H1 (cell line): ENCODE measurements at regions not wholly inside any gene's neighbourhood (a gene's known extent, or its start where the extent isn't known, plus 50 kb on each side); places are given as distances from the start of the nearest gene placed in this dataset.

Experiments used
- CTCF ChIA-PET: fragments of 300-600 bp; sonication (Branson Sonifier 250); formaldehyde crosslinking; loops from one replicate; lab custom pipeline; 2021; ENCODE audit not compliant: partially characterized antibody; lab: Charles Lee
- POLR2A ChIA-PET: fragments of 300-600 bp; sonication (Branson Sonifier 250); formaldehyde crosslinking; loops from one replicate; lab custom pipeline; 2021; ENCODE audit warnings: inconsistent platforms; ENCODE audit not compliant: partially characterized antibody; lab: Charles Lee
- DNase-seq, 2 experiments: peaks; one replicate each; pipeline versions ENCODE4 v3.0.0 to v3.0.0-alpha.2; 2010 to 2022; ENCODE audit warnings: low spot score in 2 of 2, low read depth in 1 of 2, mixed read lengths in 1 of 2
- FAIRE-seq: peaks from 2 replicates; lab custom pipeline; 2011; peaks lifted over from hg19 to GRCh38; lab: Jason Lieb, UNC
- H2AFZ ChIP-seq: 2 replicates; pipeline ENCODE4 v1.8.1; 2012; ENCODE audit warnings: low read length, inconsistent platforms
- H2AK5ac ChIP-seq: 2 replicates; pipeline ENCODE4 v1.6.1; 2013; ENCODE audit warnings: low read depth, low read length
- H2BK120ac ChIP-seq: replicated peaks from 2 replicates; pipeline ENCODE3; 2013; ENCODE audit warnings: low read depth, low read length, inconsistent platforms
- H2BK12ac ChIP-seq: 2 replicates; pipeline ENCODE4 v1.6.1; 2013; ENCODE audit warnings: low read depth, low read length
- H2BK15ac ChIP-seq: 2 replicates; pipeline ENCODE4 v1.6.1; 2013; ENCODE audit warnings: low read length
- H2BK20ac ChIP-seq: 2 replicates; pipeline ENCODE4 v1.6.1; 2013; ENCODE audit warnings: low read length
- H2BK5ac ChIP-seq: 2 replicates; pipeline ENCODE4 v1.6.1; 2013; ENCODE audit warnings: low read depth, low read length
- H3K14ac ChIP-seq: 2 replicates; pipeline ENCODE4 v1.6.1; 2013; ENCODE audit warnings: inconsistent platforms; ENCODE audit not compliant: insufficient read length
- H3K18ac ChIP-seq: 2 replicates; pipeline ENCODE4 v1.6.1; 2013; ENCODE audit warnings: low read length; ENCODE audit errors: extremely low read depth
- H3K23ac ChIP-seq: 2 replicates; pipeline ENCODE4 v1.6.1; 2013; ENCODE audit warnings: inconsistent platforms; ENCODE audit not compliant: insufficient read length
- H3K23me2 ChIP-seq: 2 replicates; pipeline ENCODE4 v1.6.1; 2013; ENCODE audit warnings: low read depth, low read length
- H3K27ac ChIP-seq: 2 replicates; pipeline ENCODE4 v1.6.1; 2011; ENCODE audit warnings: low read depth, low read length, inconsistent platforms
- H3K27me3 ChIP-seq, 4 experiments: replicated peaks in 1 of 4; 1 replicate in 1 of 4; 2 replicates in 3 of 4; pipeline versions ENCODE4 v1.6.1 to v1.8.1; 2011 to 2013; ENCODE audit warnings: low read length in 3 of 4, mild to moderate bottlenecking in 3 of 4, inconsistent platforms in 2 of 4, mixed read lengths in 2 of 4, moderate library complexity in 1 of 4; ENCODE audit not compliant: control insufficient read depth in 3 of 4, insufficient read depth in 3 of 4; ENCODE audit errors: extremely low read depth in 1 of 4
- H3K36me3 ChIP-seq, 4 experiments: 2 replicates each; pipeline versions ENCODE4 v1.6.1 to v1.8.1; 2011 to 2013; ENCODE audit warnings: mild to moderate bottlenecking in 4 of 4, low read length in 3 of 4, moderate library complexity in 2 of 4, control low read depth in 1 of 4, inconsistent platforms in 1 of 4; ENCODE audit not compliant: insufficient read depth in 4 of 4, control insufficient read depth in 2 of 4
- H3K4ac ChIP-seq: replicated peaks from 2 replicates; pipeline ENCODE3; 2013; ENCODE audit warnings: low read length, low read depth, mixed read lengths, inconsistent platforms; ENCODE audit not compliant: insufficient read length
- H3K4me1 ChIP-seq, 4 experiments: replicated peaks in 1 of 4; 1 replicate in 1 of 4; 2 replicates in 3 of 4; pipeline versions ENCODE4 v1.6.1 to v1.8.1; 2011 to 2013; ENCODE audit warnings: low read length in 3 of 4, inconsistent platforms in 2 of 4, mixed read lengths in 1 of 4; ENCODE audit not compliant: insufficient read depth in 4 of 4, control insufficient read depth in 3 of 4
- H3K4me2 ChIP-seq, 2 experiments: 2 replicates each; pipeline versions ENCODE4 v1.6.1 to v1.8.1; 2011 to 2013; ENCODE audit warnings: low read depth in 2 of 2, low read length in 2 of 2, control low read depth in 1 of 2, inconsistent platforms in 1 of 2, mild to moderate bottlenecking in 1 of 2; ENCODE audit not compliant: insufficient read depth in 1 of 2
- H3K4me3 ChIP-seq, 4 experiments: fragments of 200-600, 300-600 bp in 1 of 4; sonication (generic), shearing (Covaris generic), sonication (Bioruptor Twin) in 1 of 4; 2 replicates each; pipeline versions ENCODE4 v1.5.1 to v1.8.1; 2011 to 2016; ENCODE audit warnings: low read length in 4 of 4, low read depth in 3 of 4, control low read depth in 2 of 4, inconsistent platforms in 2 of 4, mild to moderate bottlenecking in 2 of 4, mixed read lengths in 1 of 4, moderate library complexity in 1 of 4; ENCODE audit not compliant: insufficient read depth in 2 of 4; ENCODE audit errors: extremely low read depth in 1 of 4
- H3K56ac ChIP-seq: replicated peaks from 2 replicates; pipeline ENCODE3; 2013; ENCODE audit warnings: low read depth, mild to moderate bottlenecking, mixed read lengths, low read length, inconsistent platforms; ENCODE audit not compliant: insufficient read length
- H3K79me1 ChIP-seq: 2 replicates; pipeline ENCODE4 v1.6.1; 2013; ENCODE audit warnings: low read depth, low read length, control low read depth
- H3K79me2 ChIP-seq, 2 experiments: 2 replicates each; pipeline versions ENCODE4 v1.6.1 to v1.8.1; 2012 to 2013; ENCODE audit warnings: low read length in 2 of 2, mild to moderate bottlenecking in 2 of 2, inconsistent platforms in 1 of 2; ENCODE audit not compliant: insufficient read depth in 2 of 2, control insufficient read depth in 1 of 2
- H3K9ac ChIP-seq, 4 experiments: replicated peaks in 1 of 4; 1 replicate in 1 of 4; 2 replicates in 3 of 4; pipeline versions ENCODE4 v1.6.1 to v1.8.1; 2011 to 2013; ENCODE audit warnings: low read depth in 3 of 4, low read length in 3 of 4, control low read depth in 2 of 4, mild to moderate bottlenecking in 2 of 4, moderate library complexity in 2 of 4, inconsistent platforms in 1 of 4; ENCODE audit errors: extremely low read depth in 1 of 4
- H3K9me3 ChIP-seq, 2 experiments: 2 replicates each; pipeline versions ENCODE4 v1.6.1 to v1.8.1; 2012 to 2013; ENCODE audit warnings: mild to moderate bottlenecking in 2 of 2, moderate library complexity in 2 of 2, control low read depth in 1 of 2, inconsistent platforms in 1 of 2, low read depth in 1 of 2, low read length in 1 of 2, mixed read lengths in 1 of 2; ENCODE audit not compliant: insufficient read depth in 2 of 2
- H4K20me1 ChIP-seq, 2 experiments: replicated peaks in 1 of 2; 2 replicates each; pipeline versions ENCODE3 to v1.8.1; 2011 to 2013; ENCODE audit warnings: inconsistent platforms in 2 of 2, low read length in 2 of 2, mild to moderate bottlenecking in 1 of 2; ENCODE audit not compliant: insufficient read depth in 2 of 2, control insufficient read depth in 1 of 2
- H4K5ac ChIP-seq: 2 replicates; pipeline ENCODE4 v1.6.1; 2013; ENCODE audit warnings: low read length, low read depth, mixed read lengths, inconsistent platforms; ENCODE audit not compliant: insufficient read length
- H4K8ac ChIP-seq: 2 replicates; pipeline ENCODE4 v1.8.0; 2013; ENCODE audit warnings: mild to moderate bottlenecking, moderate library complexity, low read length, inconsistent platforms; ENCODE audit not compliant: insufficient read depth; ENCODE audit errors: extremely low read depth
- H4K91ac ChIP-seq: replicated peaks from 2 replicates; pipeline ENCODE3; 2013; ENCODE audit warnings: low read length, mixed read lengths, inconsistent platforms; ENCODE audit not compliant: insufficient read length
- BACH1 ChIP-seq: IDR thresholded peaks from 2 replicates; pipeline ENCODE4 v1.6.1; 2012; ENCODE audit warnings: low read length, improper control_type of control experiment
- CHD2 ChIP-seq: IDR thresholded peaks from 2 replicates; pipeline ENCODE4 v1.6.1; 2012; ENCODE audit warnings: low read length, improper control_type of control experiment
- FOSL1 ChIP-seq: IDR thresholded peaks from 2 replicates; pipeline ENCODE4 v1.6.1; 2011; ENCODE audit warnings: mild to moderate bottlenecking, low read depth, low read length, moderate library complexity; ENCODE audit not compliant: insufficient read depth
- GABPA ChIP-seq: IDR thresholded peaks from 2 replicates; pipeline ENCODE4 v1.6.1; 2011; ENCODE audit warnings: mild to moderate bottlenecking, low read length, moderate library complexity, borderline replicate concordance; ENCODE audit not compliant: insufficient read depth
- JUN ChIP-seq: IDR thresholded peaks from 2 replicates; pipeline ENCODE4 v1.6.1; 2011; ENCODE audit warnings: low read depth, mild to moderate bottlenecking, improper control_type of control experiment, low read length
- JUND ChIP-seq: IDR thresholded peaks from 2 replicates; pipeline ENCODE4 v1.6.1; 2011; ENCODE audit warnings: mild to moderate bottlenecking, improper control_type of control experiment, low read length
- KDM5A ChIP-seq: fragments of 200-600 bp; IDR thresholded peaks from 2 replicates; pipeline ENCODE4 v1.7.1; 2012; ENCODE audit warnings: mild to moderate bottlenecking, low read length, inconsistent platforms, mixed read lengths
- MAFK ChIP-seq: IDR thresholded peaks from 2 replicates; pipeline ENCODE4 v1.6.1; 2012; ENCODE audit warnings: low read depth, mild to moderate bottlenecking, improper control_type of control experiment, low read length
- NANOG ChIP-seq: IDR thresholded peaks from 2 replicates; pipeline ENCODE4 v1.6.1; 2011; ENCODE audit warnings: low read length, low read depth, mild to moderate bottlenecking, inconsistent platforms; ENCODE audit not compliant: insufficient read depth, poor library complexity, severe bottlenecking
- RNF2 ChIP-seq: fragments of 200-900, 300-1000 bp; sonication (generic); IDR thresholded peaks from 2 replicates; pipeline ENCODE4 v1.7.1; 2016; ENCODE audit warnings: borderline replicate concordance, low read depth, mild to moderate bottlenecking, antibody characterized with exemption, low read length; ENCODE audit not compliant: poor library complexity, severe bottlenecking; ENCODE audit errors: missing control alignments
- SAP30 ChIP-seq: fragments of 300-600 bp; sonication (generic); IDR thresholded peaks from 2 replicates; pipeline ENCODE4 v1.7.1; 2012; ENCODE audit warnings: low read length, moderate library complexity, mild to moderate bottlenecking, inconsistent platforms; ENCODE audit not compliant: insufficient read depth, insufficient replicate concordance
- SIN3A ChIP-seq, 2 experiments: IDR thresholded peaks in 1 of 2; conservative IDR thresholded peaks in 1 of 2; 2 replicates each; pipeline ENCODE4 v1.6.1; 2011 to 2012; ENCODE audit warnings: low read length in 2 of 2, improper control_type of control experiment in 1 of 2, low read depth in 1 of 2, mild to moderate bottlenecking in 1 of 2
- SIRT6 ChIP-seq: IDR thresholded peaks from one replicate; pipeline ENCODE4 v1.7.1; 2012; ENCODE audit warnings: low read length, inconsistent platforms
- SP4 ChIP-seq: IDR thresholded peaks from 2 replicates; pipeline ENCODE4 v1.6.1; 2012; ENCODE audit warnings: low read length, inconsistent platforms
- SUZ12 ChIP-seq: fragments of 200-600 bp; sonication (generic); IDR thresholded peaks from 2 replicates; pipeline ENCODE4 v1.6.1; 2012; ENCODE audit warnings: mild to moderate bottlenecking, inconsistent platforms, low read length, moderate library complexity, mixed read lengths
- YY1 ChIP-seq: IDR thresholded peaks from 2 replicates; pipeline ENCODE4 v1.6.1; 2011; ENCODE audit warnings: low read depth, mild to moderate bottlenecking, low read length
- WGBS, 2 experiments: shearing (Covaris generic) in 1 of 2; methylation state at CpG; one replicate each; pipeline versions ENCODE4 v1.1.6 to v1.1.7; 2013 to 2015; ENCODE audit warnings: low lambda C conversion rate in 2 of 2, mixed read lengths in 2 of 2, inconsistent platforms in 1 of 2, low coverage in 1 of 2, missing lambda C conversion rate in 1 of 2; ENCODE audit not compliant: insufficient replicate concordance in 2 of 2, insufficient coverage in 1 of 2, insufficient read length in 1 of 2; ENCODE audit errors: extremely low coverage in 1 of 2, missing lambda C conversion rate in 1 of 2; 5-methylcytosine and 5-hydroxymethylcytosine counted together

DNA sequence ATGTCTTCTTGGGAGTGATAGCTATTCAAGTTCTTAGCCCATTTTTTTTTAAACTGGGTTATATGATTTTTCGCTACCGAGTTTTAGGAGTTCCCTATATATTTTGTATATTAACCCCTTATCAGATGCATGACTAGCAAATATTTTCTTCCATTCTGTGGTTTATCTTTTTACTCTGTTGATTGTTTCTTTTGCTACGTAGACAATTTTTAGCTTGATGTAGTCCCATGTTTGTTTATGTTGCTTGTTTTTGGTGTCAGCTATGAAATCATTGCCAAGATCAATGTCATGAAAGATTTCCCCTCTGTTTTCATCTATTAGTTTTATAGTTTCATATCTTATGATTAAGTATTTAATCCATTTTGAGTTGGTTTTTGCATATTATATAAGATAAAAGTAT, 480.5 kb downstream of the CDH11 start:
- Histone ChIP-seq H3K23ac (no peak overlapping the region), H3K27me3 (no peaks in the 10 kb centered on the region)
- TF ChIP-seq SP4 (no peak), CHD2 (no peak), MAFK (no peak), SIRT6 (no peak), YY1 (no peak), SIN3A (conservative IDR thresholded peaks at IDR 0.05 in 1 of 2, IDR thresholded peaks at IDR 0.05 in 1 of 2; ENCODE audit: low read depth in 1 of 2, low read length in 2 of 2) (no peak), RNF2 (no peak), SUZ12 (no peak), KDM5A (no peak), NANOG (no peak), FOSL1 (no peak), SAP30 (no peak), JUN (no peak), JUND (no peak), BACH1 (no peak), GABPA (no peak)
- TF ChIP-seq, all 59 proteins: peak for 0

More for the DNA sequence above, 480.5 kb downstream of the CDH11 start:
- Histone ChIP-seq H2BK12ac (no peak overlapping the region), H4K20me1 (no peaks in the 10 kb centered on the region), H3K27ac (no peak overlapping the region), H2BK120ac (no peak overlapping the region), H3K4ac (no peak overlapping the region), H3K79me1 (no peaks in the 10 kb centered on the region), H3K23me2 (0 out of 2 replicates have a peak, but pooled peaks cover 1% of the 10 kb centered on the region), H4K8ac (no peak overlapping the region), H2AFZ (no peak overlapping the region), H3K4me3 (no peak overlapping the region), H2BK20ac (no peak overlapping the region), H3K4me1 (no peaks in the 10 kb centered on the region), H3K36me3 (no peaks in the 10 kb centered on the region), H3K18ac (no peak overlapping the region), H3K4me2 (no peak overlapping the region), H3K9ac (no peak overlapping the region), H4K5ac (no peak overlapping the region), H2AK5ac (no peak overlapping the region), H4K91ac (no peak overlapping the region), H2BK5ac (no peak overlapping the region), H2BK15ac (no peak overlapping the region), H3K56ac (no peak overlapping the region), H3K9me3 (no peaks in the 10 kb centered on the region), H3K79me2 (no peaks in the 10 kb centered on the region), H3K14ac (no peak overlapping the region)
- DNase-seq: no peak
- CTCF ChIA-PET: no interaction called here
- POLR2A ChIA-PET: no interaction called here
- FAIRE-seq: no peak
- WGBS, 2 experiments: 94% methylated on average over 3 of the region's 3 CpGs; no CpG with 5 or more reads in 1 of the 2 experiments
